ENCODE measurements at regions not wholly inside any gene's neighbourhood (a gene's known extent, or its start where the extent isn't known, plus 50 kb on each side); places are given as distances from the start of the nearest gene placed in this dataset.

DNA sequence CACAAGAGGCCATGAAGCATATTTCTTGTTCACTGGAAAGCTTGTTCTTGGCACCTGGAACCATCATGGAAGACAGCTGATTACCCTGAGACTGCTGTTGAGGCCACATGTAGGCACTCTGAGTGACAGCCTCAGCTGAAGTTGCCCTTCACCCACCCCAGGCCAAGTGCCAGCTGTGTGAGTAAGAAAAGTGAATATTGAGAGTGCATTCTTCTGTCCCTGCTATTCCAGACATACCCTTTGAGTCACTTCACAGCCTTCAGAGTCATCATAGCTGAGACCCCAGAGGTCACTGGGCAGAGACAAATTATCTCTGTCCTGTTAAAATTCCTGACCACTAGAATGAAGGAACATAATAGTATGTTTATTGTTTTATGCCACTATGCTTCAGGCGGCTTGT is 79.6 kb downstream of the NFKBIZ start:
- DNase-seq (no peak), ATAC-seq (peak in 1 of 2 donors; percentile 24)
- Histone ChIP-seq H3K9me3 (no peaks in the 10 kb centered on the region), H3K4me1 (no peaks in the 10 kb centered on the region), H3K27ac (no peak overlapping the region), H3K4me3 (no peak overlapping the region), H3K27me3 (no peaks in the 10 kb centered on the region), H3K36me3 (no peaks in the 10 kb centered on the region)
- TF ChIP-seq POLR2A (IDR thresholded peaks at IDR 0.05) (no peak), CTCF (IDR thresholded peaks at IDR 0.05 in 4 of 5, conservative IDR thresholded peaks at IDR 0.05 in 1 of 5) (no peak)
- intact Hi-C loops (cut with DNase I; ENCODE audit: low total_unique reads) (no loop called here), in situ Hi-C loops (cut with MboI; ENCODE audit: low sequenced_read_pairs in 4 of 4) (no loop called here)

- TF ChIP-seq CTCF (IDR thresholded peaks at IDR 0.05 in 4 of 5, conservative IDR thresholded peaks at IDR 0.05 in 1 of 5) (no peak), POLR2A (IDR thresholded peaks at IDR 0.05) (no peak)
- no peak for DNase-seq
- Histone ChIP-seq H3K27me3 (no peaks in the 10 kb centered on the region), H3K27ac (no peak overlapping the region), H3K9me3 (no peaks in the 10 kb centered on the region), H3K4me3 (no peak overlapping the region), H3K36me3 (no peaks in the 10 kb centered on the region), H3K4me1 (no peaks in the 10 kb centered on the region)
- in situ Hi-C loops (cut with MboI; ENCODE audit: low sequenced_read_pairs in 4 of 4) (no loop called here), intact Hi-C loops (cut with DNase I; ENCODE audit: low total_unique reads) (no loop called here)
- no peak for ATAC-seq
Measured at GRCh38 chr3:101931081-101931480, 81.8 kb downstream of the NFKBIZ start.

DNA sequence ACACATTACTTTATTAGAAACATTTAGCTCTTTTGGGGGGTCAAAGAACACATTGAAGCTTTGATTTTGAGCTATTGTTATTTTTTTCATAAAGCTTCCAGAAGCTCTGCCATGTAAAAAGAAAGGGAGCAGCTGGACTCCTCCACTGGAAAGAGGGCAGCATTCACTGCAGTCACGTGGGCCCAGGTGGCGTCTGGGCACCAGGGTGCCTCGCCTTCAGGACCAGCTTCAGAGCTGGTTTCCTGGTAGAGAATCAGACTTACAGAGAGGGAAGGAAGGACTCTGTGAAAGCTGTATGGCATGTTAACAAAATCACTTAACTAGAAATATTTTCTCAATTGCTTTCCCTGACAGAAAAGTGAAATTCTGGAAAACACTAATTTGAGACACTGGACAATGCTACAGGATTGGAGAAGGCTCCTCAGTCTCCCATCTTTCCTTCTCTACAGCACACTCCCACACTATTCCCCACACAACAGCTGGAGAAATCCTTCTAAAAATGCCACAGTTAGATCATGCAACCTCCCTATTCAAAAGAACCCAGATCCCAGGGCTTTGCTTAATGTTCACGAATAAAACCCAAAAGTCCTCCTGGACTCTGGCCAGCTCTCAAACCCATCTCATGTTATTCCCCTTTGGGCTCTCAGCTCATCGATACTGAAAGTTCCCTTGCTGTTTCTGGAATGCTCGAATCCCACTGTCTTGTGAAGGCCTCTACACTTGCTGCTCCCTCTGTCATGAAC is 83.2 kb downstream of the NFKBIZ start:
- Histone ChIP-seq H3K4me1 (no peaks in the 10 kb centered on the region), H3K36me3 (no peaks in the 10 kb centered on the region), H3K4me3 (no peak overlapping the region), H3K27ac (no peak overlapping the region), H3K9me3 (no peaks in the 10 kb centered on the region), H3K27me3 (no peaks in the 10 kb centered on the region)
- DNase-seq (no peak), ATAC-seq (no peak)
- in situ Hi-C loops (cut with MboI; ENCODE audit: low sequenced_read_pairs in 4 of 4): no loop called here
- intact Hi-C loops (cut with DNase I; ENCODE audit: low total_unique reads): no loop called here
- TF ChIP-seq CTCF (IDR thresholded peaks at IDR 0.05 in 4 of 5, conservative IDR thresholded peaks at IDR 0.05 in 1 of 5) (no peak), POLR2A (IDR thresholded peaks at IDR 0.05) (no peak)

DNA sequence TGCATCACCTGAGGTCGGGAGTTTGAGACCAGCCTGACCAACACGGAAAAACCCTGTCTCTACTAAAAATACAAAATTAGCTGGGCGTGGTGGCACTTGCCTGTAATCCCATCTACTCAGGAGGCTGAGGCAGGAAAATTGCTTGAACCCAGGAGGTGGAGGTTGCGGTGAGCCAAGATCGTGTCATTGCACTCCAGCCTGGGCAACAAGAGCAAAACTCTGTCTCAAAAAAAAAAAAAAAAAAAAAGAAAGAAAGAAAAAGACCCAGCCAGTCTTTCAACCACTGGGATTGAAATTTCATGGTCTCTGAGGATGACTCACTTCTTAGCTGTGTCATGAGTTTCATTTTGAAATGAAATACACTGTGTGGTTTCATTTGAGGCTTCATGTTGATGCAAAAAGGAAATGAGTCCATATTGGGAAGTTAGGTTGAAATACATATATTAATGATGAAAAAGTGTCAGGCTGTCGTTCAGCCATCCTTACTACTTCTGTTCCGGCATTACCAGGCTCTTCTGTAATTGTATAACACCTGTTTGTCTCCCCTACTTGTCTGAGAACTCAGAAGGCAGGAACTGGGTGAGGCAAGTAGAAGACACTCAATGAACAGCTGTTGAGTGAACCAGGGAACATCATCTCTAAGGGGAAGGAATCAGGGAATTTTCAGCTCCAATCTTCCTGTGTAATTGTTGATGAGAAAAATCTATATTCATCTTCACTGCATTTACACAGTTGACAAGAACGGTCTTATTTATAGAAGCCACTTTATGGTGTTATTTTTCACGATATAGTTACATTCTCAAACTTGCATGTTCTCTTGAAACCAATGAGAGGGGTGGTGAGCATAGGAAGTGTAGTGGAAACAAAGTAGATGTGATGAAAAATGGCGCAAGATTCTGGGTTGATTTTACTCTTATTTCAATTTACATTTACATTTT is 87.4 kb downstream of the NFKBIZ start:
- TF ChIP-seq CTCF (IDR thresholded peaks at IDR 0.05 in 4 of 5, conservative IDR thresholded peaks at IDR 0.05 in 1 of 5) (no peak), POLR2A (IDR thresholded peaks at IDR 0.05) (no peak)
- ATAC-seq (peak; percentile 70 to 84), DNase-seq (no peak)
- H3K36me3 ChIP-seq: no peaks in the 10 kb centered on the region
- H3K9me3 ChIP-seq: no peaks in the 10 kb centered on the region
- in situ Hi-C loops (cut with MboI; ENCODE audit: low sequenced_read_pairs in 4 of 4): no loop called here
- H3K27me3 ChIP-seq: no peaks in the 10 kb centered on the region
- intact Hi-C loops (cut with DNase I; ENCODE audit: low total_unique reads): no loop called here
- no peak overlapping the region for H3K27ac ChIP-seq
- H3K4me1 ChIP-seq: peaks cover 0 to 6% of the 10 kb centered on the region in 2 donors
- no peak overlapping the region for H3K4me3 ChIP-seq

All from gastrocnemius medialis (tissue), 4 donors.